Natural killer cell (primary cell): ENCODE measurements at regions not wholly inside any gene's neighbourhood (a gene's known extent, or its start where the extent isn't known, plus 50 kb on each side); places are given as distances from the start of the nearest gene placed in this dataset.

ENCODE experiments used
- ATAC-seq, 3 donors: fragments of 150-1000 bp in 2 of 3; fragments of 200-7000 bp in 1 of 3; cut with Tn5 transposase; 1 replicate in 1 of 3; 2 replicates in 2 of 3; pipeline ENCODE4 v1.10.0; 2021; ENCODE audit warnings: mild to moderate bottlenecking in 2 of 3, moderate library complexity in 2 of 3
- DNase-seq, 2 donors: peaks; one replicate each; pipeline versions ENCODE4 v3.0.0 to v3.0.0-alpha.2; 2013 to 2021; ENCODE audit warnings: mixed read lengths in 1 of 2
- H3K27ac ChIP-seq: one replicate; pipeline ENCODE4 v1.5.1; 2013; ENCODE audit warnings: mild to moderate bottlenecking, low read length
- H3K27me3 ChIP-seq: one replicate; pipeline ENCODE4 v1.6.1; 2013; ENCODE audit warnings: low read length; ENCODE audit not compliant: control insufficient read depth, insufficient read depth
- H3K36me3 ChIP-seq: one replicate; pipeline ENCODE4 v1.6.1; 2013; ENCODE audit warnings: low read length; ENCODE audit not compliant: control insufficient read depth, insufficient read depth
- H3K4me1 ChIP-seq: one replicate; pipeline ENCODE4 v1.6.1; 2013; ENCODE audit warnings: low read length; ENCODE audit not compliant: control insufficient read depth, insufficient read depth
- H3K4me3 ChIP-seq: one replicate; pipeline ENCODE4 v1.5.1; 2013; ENCODE audit warnings: low read length
- H3K9me3 ChIP-seq: one replicate; pipeline ENCODE4 v1.6.1; 2013; ENCODE audit warnings: low read length; ENCODE audit not compliant: control insufficient read depth, insufficient read depth
- H3K27ac Mint-ChIP-seq, 2 donors: one replicate each; pipeline ENCODE4 v1.8.0; 2022; ENCODE audit warnings: mild to moderate bottlenecking in 2 of 2, mixed read lengths in 2 of 2, moderate library complexity in 1 of 2
- H3K27me3 Mint-ChIP-seq, 2 donors: one replicate each; pipeline ENCODE4 v1.8.0; 2022; ENCODE audit warnings: low read depth in 2 of 2, mixed read lengths in 2 of 2
- H3K36me3 Mint-ChIP-seq: one replicate; pipeline ENCODE4 v1.8.0; 2022; ENCODE audit warnings: mixed read lengths
- H3K4me1 Mint-ChIP-seq, 2 donors: one replicate each; pipeline ENCODE4 v1.8.0; 2022; ENCODE audit warnings: mixed read lengths in 2 of 2
- H3K4me3 Mint-ChIP-seq: one replicate; pipeline ENCODE4 v1.8.0; 2022; ENCODE audit warnings: mild to moderate bottlenecking, moderate library complexity, mixed read lengths
- H3K9me3 Mint-ChIP-seq, 2 donors: one replicate each; pipeline ENCODE4 v1.8.0; 2022; ENCODE audit warnings: mixed read lengths in 2 of 2
- CTCF ChIP-seq: fragments of 200-600 bp; IDR thresholded peaks from one replicate; pipeline ENCODE4 v1.8.0; 2022; ENCODE audit warnings: antibody characterized with exemption
- WGBS: methylation state at CpG from one replicate; pipeline ENCODE4 v1.1.7; 2013; ENCODE audit warnings: missing lambda C conversion rate; ENCODE audit not compliant: insufficient coverage; 5-methylcytosine and 5-hydroxymethylcytosine counted together
- intact Hi-C: fragments of 100-400 bp; cut with micrococcal nuclease; formaldehyde crosslinking; loops from one replicate; pipeline ENCODE4 v1.14.2; 2022

GRCh38 chr15:62450061-62450460, 285.0 kb upstream of the C2CD4B start:
- Mint-ChIP-seq H3K36me3 (no peaks in the 10 kb centered on the region), H3K4me3 (no peak overlapping the region), H3K27ac (no peak overlapping the region), H3K9me3 (no peaks in the 10 kb centered on the region), H3K4me1 (no peaks in the 10 kb centered on the region), H3K27me3 (no peaks in the 10 kb centered on the region)
- no peaks in the 10 kb centered on the region for H3K9me3 ChIP-seq
- DNase-seq: no peak
- no peak overlapping the region for H3K4me3 ChIP-seq
- intact Hi-C loops: no loop called here
- no peaks in the 10 kb centered on the region for H3K27me3 ChIP-seq
- H3K4me1 ChIP-seq: no peaks in the 10 kb centered on the region
- H3K27ac ChIP-seq: no peak overlapping the region
- WGBS: 88% methylated on average over 7 of the region's 10 CpGs
- ATAC-seq: no peak
- H3K36me3 ChIP-seq: no peaks in the 10 kb centered on the region
- no peak for TF ChIP-seq CTCF

DNA sequence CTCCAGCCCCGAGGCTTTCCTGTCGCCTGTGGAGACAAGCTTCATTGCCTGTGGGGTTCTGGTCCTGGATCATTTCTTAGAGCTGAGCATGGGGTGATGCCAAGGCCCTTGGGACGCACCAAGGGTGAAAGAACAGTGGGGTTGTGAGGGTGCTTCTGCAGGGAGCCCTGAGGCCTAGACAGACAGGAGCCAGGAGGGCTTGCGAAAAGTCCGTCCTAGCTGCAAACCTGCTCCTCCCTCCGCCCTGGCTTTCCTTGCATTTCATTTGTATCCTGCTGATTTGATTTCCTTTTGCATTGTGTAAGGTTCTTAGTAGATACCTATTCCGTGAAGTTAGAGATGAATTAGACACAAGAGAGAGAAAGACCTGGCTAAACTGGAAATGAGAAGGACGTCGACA, 286.9 kb upstream of the C2CD4B start:
- H3K4me3 ChIP-seq: no peak overlapping the region
- TF ChIP-seq CTCF: no peak
- no peak overlapping the region for H3K27ac Mint-ChIP-seq
- no peak overlapping the region for H3K27ac ChIP-seq
- ATAC-seq (no peak), DNase-seq (no peak)
- no peaks in the 10 kb centered on the region for H3K36me3 ChIP-seq
- no peaks in the 10 kb centered on the region for H3K27me3 ChIP-seq
- H3K4me3 Mint-ChIP-seq: no peak overlapping the region
- intact Hi-C loops: no loop called here
- H3K9me3 ChIP-seq: no peaks in the 10 kb centered on the region
- H3K36me3 Mint-ChIP-seq: no peaks in the 10 kb centered on the region
- 92% methylated on average over 7 of the region's 9 CpGs for WGBS
- no peaks in the 10 kb centered on the region for H3K27me3 Mint-ChIP-seq
- no peaks in the 10 kb centered on the region for H3K4me1 ChIP-seq
- no peaks in the 10 kb centered on the region for H3K4me1 Mint-ChIP-seq
- no peaks in the 10 kb centered on the region for H3K9me3 Mint-ChIP-seq

- H3K4me3 ChIP-seq: no peak overlapping the region
- no peaks in the 10 kb centered on the region for H3K4me1 Mint-ChIP-seq
- H3K27me3 ChIP-seq: no peaks in the 10 kb centered on the region
- no peaks in the 10 kb centered on the region for H3K9me3 Mint-ChIP-seq
- no peaks in the 10 kb centered on the region for H3K27me3 Mint-ChIP-seq
- H3K4me3 Mint-ChIP-seq: no peak overlapping the region
- H3K9me3 ChIP-seq: no peaks in the 10 kb centered on the region
- no peak overlapping the region for H3K27ac Mint-ChIP-seq
- WGBS: 82% methylated on average over 4 of the region's 4 CpGs
- H3K36me3 Mint-ChIP-seq: no peaks in the 10 kb centered on the region
- intact Hi-C loops: no loop called here
- DNase-seq (no peak), ATAC-seq (no peak)
- no peaks in the 10 kb centered on the region for H3K36me3 ChIP-seq
- TF ChIP-seq CTCF: no peak
- no peak overlapping the region for H3K27ac ChIP-seq
- H3K4me1 ChIP-seq: no peaks in the 10 kb centered on the region
Measured at GRCh38 chr15:62452667-62453066, 287.6 kb upstream of the C2CD4B start.

DNA sequence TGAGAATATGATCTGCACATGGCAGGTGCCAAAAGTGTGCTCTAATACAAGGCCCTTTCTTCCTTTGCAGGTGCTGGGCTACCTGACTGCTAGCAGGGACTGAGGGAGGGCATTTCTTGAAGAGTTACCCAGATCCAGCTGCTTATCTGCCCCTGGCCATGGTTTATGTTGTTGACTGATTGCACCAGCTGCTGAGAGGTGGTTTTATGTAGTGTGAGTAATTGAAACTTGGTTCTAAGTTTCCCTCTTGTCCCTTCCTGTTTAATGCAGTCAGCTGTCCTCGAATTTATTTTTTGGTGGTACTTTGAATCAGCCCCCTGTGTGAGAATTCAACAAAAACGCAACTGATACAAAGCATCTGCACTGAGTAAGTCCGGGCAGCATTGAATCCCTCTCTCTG, 288.3 kb upstream of the C2CD4B start:
- no peak for TF ChIP-seq CTCF
- DNase-seq: no peak
- Histone ChIP-seq H3K27ac (no peak overlapping the region), H3K36me3 (no peaks in the 10 kb centered on the region), H3K9me3 (no peaks in the 10 kb centered on the region), H3K4me1 (no peaks in the 10 kb centered on the region), H3K4me3 (no peak overlapping the region), H3K27me3 (no peaks in the 10 kb centered on the region)
- 84% methylated on average over 3 of the region's 3 CpGs for WGBS
- no peak for ATAC-seq
- Mint-ChIP-seq H3K27ac (no peak overlapping the region), H3K4me1 (no peaks in the 10 kb centered on the region), H3K4me3 (no peak overlapping the region), H3K27me3 (no peaks in the 10 kb centered on the region), H3K9me3 (no peaks in the 10 kb centered on the region), H3K36me3 (no peaks in the 10 kb centered on the region)
- intact Hi-C loops: no loop called here
